GM12878 (cell line): ENCODE measurements at regions not wholly inside any gene's neighbourhood (a gene's known extent, or its start where the extent isn't known, plus 50 kb on each side); places are given as distances from the start of the nearest gene placed in this dataset.

Source experiments
- ATAC-seq: fragments of 200-7000 bp; cut with Tn5 transposase; 3 replicates; pipeline ENCODE4 v1.9.1; 2020; ENCODE audit warnings: mild to moderate bottlenecking, moderate library complexity
- BruUV-seq: library from RNA; stranded (reverse); fragments of 400-500 nt; replicated peaks from 2 replicates; lab custom pipeline; 2021; lab: Mats Ljungman, UMichigan
- CTCF ChIA-PET: fragments of 300-600 bp; sonication (Branson Sonifier 250); formaldehyde crosslinking; extraction: SDS; loops from one replicate; lab custom pipeline; 2021; ENCODE audit warnings: inconsistent platforms; lab: Yijun Ruan, JAX
- POLR2A ChIA-PET: fragments of 350-600 bp; formaldehyde crosslinking; extraction: SDS; loops from one replicate; lab custom pipeline; 2021; ENCODE audit warnings: inconsistent platforms; lab: Charles Lee
- RAD21 ChIA-PET: fragments of 300-600 bp; sonication (Branson Sonifier 250); formaldehyde crosslinking; loops from one replicate; lab custom pipeline; 2023; ENCODE audit warnings: antibody characterized with exemption; ENCODE audit not compliant: unreplicated experiment; lab: Charles Lee
- SMC1A ChIA-PET: fragments of 300-600 bp; sonication (Branson Sonifier 250); formaldehyde crosslinking; loops from one replicate; lab custom pipeline; 2023; ENCODE audit not compliant: unreplicated experiment, uncharacterized antibody; lab: Charles Lee
- DNase-seq: peaks from one replicate; pipeline ENCODE4 v3.0.0-alpha.2; 2011; ENCODE audit warnings: low read depth, low spot score
- FAIRE-seq: peaks from 3 replicates; lab custom pipeline; 2011; peaks lifted over from hg19 to GRCh38; lab: Jason Lieb, UNC
- H2AFZ ChIP-seq: 2 replicates; pipeline ENCODE4 v1.6.0; 2011; ENCODE audit warnings: low read depth, low read length, control low read depth; ENCODE audit not compliant: control insufficient read depth
- H3K27ac ChIP-seq: 2 replicates; pipeline ENCODE4 v1.5.1; 2011; ENCODE audit warnings: control low read depth; ENCODE audit not compliant: control insufficient read depth, insufficient read depth
- H3K27me3 ChIP-seq, 2 experiments: replicated peaks in 1 of 2; 2 replicates each; pipeline versions ENCODE4 v1.6.0 to v1.6.1; 2011; ENCODE audit warnings: low read length in 1 of 2; ENCODE audit not compliant: control insufficient read depth in 2 of 2, insufficient read depth in 2 of 2
- H3K36me3 ChIP-seq, 2 experiments: 2 replicates each; pipeline ENCODE4 v1.5.1; 2011; ENCODE audit warnings: low read length in 1 of 2; ENCODE audit not compliant: control insufficient read depth in 2 of 2, insufficient read depth in 2 of 2
- H3K4me1 ChIP-seq: 2 replicates; pipeline ENCODE4 v1.6.1; 2011; ENCODE audit warnings: mild to moderate bottlenecking, low read length, moderate library complexity, mixed read lengths; ENCODE audit not compliant: control insufficient read depth, insufficient read depth
- H3K4me2 ChIP-seq: 2 replicates; pipeline ENCODE4 v1.6.0; 2011; ENCODE audit warnings: control low read depth; ENCODE audit not compliant: control insufficient read depth, insufficient read depth
- H3K4me3 ChIP-seq: fragments of 200-600 bp; sonication (generic); 2 replicates; pipeline ENCODE4 v1.5.1; 2016
- H3K79me2 ChIP-seq: 2 replicates; pipeline ENCODE4 v1.6.0; 2011; ENCODE audit warnings: low read length; ENCODE audit not compliant: control insufficient read depth, insufficient read depth
- H3K9ac ChIP-seq: 2 replicates; pipeline ENCODE4 v1.8.0; 2011; ENCODE audit warnings: low read length, control low read depth, mixed read lengths; ENCODE audit not compliant: control insufficient read depth, insufficient read depth
- H3K9me3 ChIP-seq: replicated peaks from 3 replicates; pipeline ENCODE4 v1.5.1; 2011; ENCODE audit warnings: mild to moderate bottlenecking, low read length; ENCODE audit not compliant: control insufficient read depth, insufficient read depth
- H4K20me1 ChIP-seq: 2 replicates; pipeline ENCODE4 v1.6.0; 2011; ENCODE audit not compliant: control insufficient read depth, insufficient read depth
- ATF3 ChIP-seq: IDR thresholded peaks from 2 replicates; pipeline ENCODE4 v1.6.1; 2011; ENCODE audit warnings: low read depth, mild to moderate bottlenecking, low read length, moderate library complexity, borderline replicate concordance; ENCODE audit errors: extremely low read depth
- GATAD2B ChIP-seq: fragments of 450-650 bp; conservative IDR thresholded peaks from 2 replicates; pipeline ENCODE4 v1.6.1; 2017; ENCODE audit warnings: low read depth, mild to moderate bottlenecking, moderate library complexity
- KDM1A ChIP-seq: fragments of 200-600 bp; sonication (generic); IDR thresholded peaks from 2 replicates; pipeline ENCODE4 v1.6.1; 2016; ENCODE audit warnings: borderline replicate concordance
- NR2F1 ChIP-seq: fragments of 450-650 bp; conservative IDR thresholded peaks from 2 replicates; pipeline ENCODE4 v1.6.1; 2017; ENCODE audit warnings: mild to moderate bottlenecking
- RELA ChIP-seq: fragments of 450-650 bp; IDR thresholded peaks from 2 replicates; pipeline ENCODE4 v1.8.0; 2014; ENCODE audit warnings: borderline replicate concordance; ENCODE audit not compliant: partially characterized antibody
- USF2 ChIP-seq: IDR thresholded peaks from 2 replicates; pipeline ENCODE4 v1.6.1; 2011; ENCODE audit warnings: low read depth, low read length, improper control_type of control experiment, borderline replicate concordance
- YY1 ChIP-seq: IDR thresholded peaks from 2 replicates; pipeline ENCODE4 v1.6.1; 2011; ENCODE audit warnings: low read depth, mild to moderate bottlenecking, low read length
- ZNF217 ChIP-seq: fragments of 450-650 bp; IDR thresholded peaks from 2 replicates; pipeline ENCODE4 v1.6.1; 2017; ENCODE audit warnings: antibody characterized with exemption, mild to moderate bottlenecking
- ZNF687 ChIP-seq: fragments of 450-650 bp; IDR thresholded peaks from 2 replicates; pipeline ENCODE4 v1.6.1; 2017; ENCODE audit warnings: mild to moderate bottlenecking, moderate library complexity
- WGBS: methylation state at CpG from one replicate; pipeline ENCODE4 v1.1.6; 2016; ENCODE audit warnings: low lambda C conversion rate; ENCODE audit not compliant: insufficient replicate concordance, insufficient coverage; ENCODE audit errors: missing lambda C conversion rate; 5-methylcytosine and 5-hydroxymethylcytosine counted together
- in situ Hi-C: fragments of 300-500 bp; cut with MboI; formaldehyde crosslinking; loops from 9 replicates; pipeline ENCODE4 v1.14.3; 2018; ENCODE audit warnings: mixed read lengths
- intact Hi-C: fragments of 100-400 bp; cut with micrococcal nuclease; formaldehyde crosslinking; loops from one replicate; pipeline ENCODE4 v1.14.2; 2022; ENCODE audit not compliant: unreplicated experiment

GRCh38 chr1:36657826-36658225 is 175.1 kb upstream of the CSF3R start:
- no peak for FAIRE-seq
- no peak overlapping the region for H3K4me2 ChIP-seq
- WGBS, result 22% methylated on average over 6 of the region's 6 CpGs
- H3K36me3 ChIP-seq, result no peaks in the 10 kb centered on the region
- H2AFZ ChIP-seq, result no peak overlapping the region
- BruUV-seq, result no TSS peak
- POLR2A ChIA-PET, result no interaction called here
- RAD21 ChIA-PET, result no interaction called here
- TF ChIP-seq ZNF687 (no peak), KDM1A (no peak), ZNF217 (no peak), NR2F1 (no peak), YY1 (no peak), RELA (no peak), USF2 (no peak), GATAD2B (no peak), ATF3 (no peak)
- CTCF ChIA-PET, result interaction anchor here (0.8 kb wide), 1 partner anchor 142 kb away, joined by 3 read pairs; no protein-coding TSS in a partner anchor
- no peaks in the 10 kb centered on the region for H3K9me3 ChIP-seq
- intact Hi-C loops, result no loop called here
- no peaks in the 10 kb centered on the region for H4K20me1 ChIP-seq
- 0 out of 4 replicates have a peak, but pooled peaks cover 1 to 3% of the 10 kb centered on the region in 2 experiments for H3K27me3 ChIP-seq
- no peak for ATAC-seq
- SMC1A ChIA-PET, result no interaction called here
- H3K4me3 ChIP-seq, result no peak overlapping the region
- no peak overlapping the region for H3K9ac ChIP-seq
- no peaks in the 10 kb centered on the region for H3K79me2 ChIP-seq
- no peak for DNase-seq
- no peaks in the 10 kb centered on the region for H3K4me1 ChIP-seq
- no peak overlapping the region for H3K27ac ChIP-seq
- in situ Hi-C loops, result no loop called here
